ENCODE measurements at regions not wholly inside any gene's neighbourhood (a gene's known extent, or its start where the extent isn't known, plus 50 kb on each side); places are given as distances from the start of the nearest gene placed in this dataset.

DNA sequence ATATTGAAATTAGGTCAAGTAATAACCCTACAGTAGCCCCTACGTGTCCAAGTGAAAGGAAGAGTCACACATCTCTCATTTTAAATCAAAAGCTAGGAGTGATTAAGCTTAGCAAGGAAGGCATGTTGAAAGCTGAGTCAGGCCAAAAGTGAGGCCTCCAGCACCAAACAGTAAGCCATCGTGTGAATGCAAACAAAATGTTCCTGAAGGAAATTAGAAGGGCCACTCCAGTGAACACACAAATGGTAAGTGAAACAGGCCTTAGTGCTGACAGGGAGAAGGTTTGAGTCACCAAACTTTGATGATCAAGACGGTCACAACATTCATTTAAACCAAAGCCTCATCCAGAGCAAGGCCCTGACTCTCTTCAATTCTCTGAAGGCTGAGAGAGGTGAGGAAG, 127.2 kb downstream of the SHANK2 start:
- TF ChIP-seq, protein P1, sequence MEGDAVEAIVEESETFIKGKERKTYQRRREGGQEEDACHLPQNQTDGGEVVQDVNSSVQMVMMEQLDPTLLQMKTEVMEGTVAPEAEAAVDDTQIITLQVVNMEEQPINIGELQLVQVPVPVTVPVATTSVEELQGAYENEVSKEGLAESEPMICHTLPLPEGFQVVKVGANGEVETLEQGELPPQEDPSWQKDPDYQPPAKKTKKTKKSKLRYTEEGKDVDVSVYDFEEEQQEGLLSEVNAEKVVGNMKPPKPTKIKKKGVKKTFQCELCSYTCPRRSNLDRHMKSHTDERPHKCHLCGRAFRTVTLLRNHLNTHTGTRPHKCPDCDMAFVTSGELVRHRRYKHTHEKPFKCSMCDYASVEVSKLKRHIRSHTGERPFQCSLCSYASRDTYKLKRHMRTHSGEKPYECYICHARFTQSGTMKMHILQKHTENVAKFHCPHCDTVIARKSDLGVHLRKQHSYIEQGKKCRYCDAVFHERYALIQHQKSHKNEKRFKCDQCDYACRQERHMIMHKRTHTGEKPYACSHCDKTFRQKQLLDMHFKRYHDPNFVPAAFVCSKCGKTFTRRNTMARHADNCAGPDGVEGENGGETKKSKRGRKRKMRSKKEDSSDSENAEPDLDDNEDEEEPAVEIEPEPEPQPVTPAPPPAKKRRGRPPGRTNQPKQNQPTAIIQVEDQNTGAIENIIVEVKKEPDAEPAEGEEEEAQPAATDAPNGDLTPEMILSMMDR (conservative IDR thresholded peaks at IDR 0.05 in 1 of 2, IDR thresholded peaks at IDR 0.05 in 1 of 2; ENCODE audit: extremely low read depth in 1 of 2, insufficient read depth in 1 of 2, low read depth in 1 of 2, low read length in 2 of 2): no peak
- TF ChIP-seq EZH2 (IDR thresholded peaks at IDR 0.05; ENCODE audit: borderline replicate concordance, low read length): no peak
